ENCODE measurements at regions not wholly inside any gene's neighbourhood (a gene's known extent, or its start where the extent isn't known, plus 50 kb on each side); places are given as distances from the start of the nearest gene placed in this dataset.

DNA sequence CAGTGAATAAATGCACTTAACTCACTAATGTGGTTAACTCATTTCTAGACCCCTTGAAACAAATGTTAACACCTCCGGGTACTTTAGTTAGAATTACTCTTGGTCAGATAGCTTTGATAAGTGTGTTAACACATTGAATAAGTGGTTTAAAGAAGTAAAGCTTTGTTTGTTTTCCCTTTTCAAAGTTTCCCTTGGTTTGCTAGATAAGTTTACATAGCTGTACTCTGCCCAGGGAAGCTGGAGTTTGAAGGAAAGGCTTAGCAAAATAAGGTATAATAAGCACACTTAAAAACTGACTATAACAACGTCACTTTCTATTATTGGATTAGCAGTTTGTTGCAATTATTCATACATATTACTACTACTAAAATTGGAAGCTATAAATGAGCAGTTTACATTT lies 1233.9 kb upstream of the ADGRL2 start:
- TF ChIP-seq CTCF (IDR thresholded peaks at IDR 0.05; ENCODE audit: low read length) = no peak
- TF ChIP-seq EZH2 (optimal IDR thresholded peaks at IDR 0.05; ENCODE audit: low read depth, low read length) = no peak

Measured in MM.1S (cell line).